H1 (cell line): ENCODE measurements at regions not wholly inside any gene's neighbourhood (a gene's known extent, or its start where the extent isn't known, plus 50 kb on each side); places are given as distances from the start of the nearest gene placed in this dataset.

Experiments
- EZH2 ChIP-seq: fragments of 200-600 bp; sonication (generic); IDR thresholded peaks from 2 replicates; pipeline ENCODE4 v1.7.1; 2012; ENCODE audit warnings: low read depth, mild to moderate bottlenecking, moderate library complexity, low read length, inconsistent platforms; ENCODE audit not compliant: severe bottlenecking
- JUN ChIP-seq: IDR thresholded peaks from 2 replicates; pipeline ENCODE4 v1.6.1; 2011; ENCODE audit warnings: low read depth, mild to moderate bottlenecking, improper control_type of control experiment, low read length

- TF ChIP-seq JUN (no peak), EZH2 (no peak)
Observed at GRCh38 chr16:5944971-5945370, 847.4 kb upstream of the EEF2KMT start (continued).
